CD4-positive, alpha-beta T cell (primary cell): ENCODE measurements at regions not wholly inside any gene's neighbourhood (a gene's known extent, or its start where the extent isn't known, plus 50 kb on each side); places are given as distances from the start of the nearest gene placed in this dataset.

Source experiments
- ATAC-seq: fragments of 200-7000 bp; cut with Tn5 transposase; one replicate; pipeline ENCODE4 v1.10.0; 2022; ENCODE audit warnings: mild to moderate bottlenecking; ENCODE audit not compliant: poor library complexity
- CTCF ChIA-PET: fragments of 350-600 bp; sonication (Branson Sonifier 250); formaldehyde crosslinking; loops from one replicate; lab custom pipeline; 2021; ENCODE audit warnings: antibody characterized with exemption, inconsistent platforms; lab: Charles Lee
- POLR2A ChIA-PET: fragments of 350-600 bp; sonication (Branson Sonifier 250); formaldehyde crosslinking; loops from one replicate; lab custom pipeline; 2021; ENCODE audit warnings: antibody characterized with exemption, inconsistent platforms; lab: Charles Lee
- DNase-seq, 14 experiments: peaks; one replicate each; pipeline ENCODE4 v3.0.0-alpha.2; 2013 to 2020; ENCODE audit warnings: mixed read lengths in 2 of 14
- H3K27ac ChIP-seq, 2 donors: one replicate each; pipeline versions ENCODE4 v1.5.1 to v1.7.0; 2013; ENCODE audit warnings: low read length in 2 of 2, low read depth in 1 of 2, mild to moderate bottlenecking in 1 of 2
- H3K27me3 ChIP-seq, 2 experiments: 1 replicate in 1 of 2; 2 replicates in 1 of 2; pipeline versions ENCODE4 v1.6.1 to v1.7.0; 2013; ENCODE audit warnings: low read length in 2 of 2, control low read depth in 1 of 2, mild to moderate bottlenecking in 1 of 2, moderate library complexity in 1 of 2; ENCODE audit not compliant: insufficient read depth in 2 of 2, control insufficient read depth in 1 of 2
- H3K36me3 ChIP-seq: one replicate; pipeline ENCODE4 v1.6.1; 2013; ENCODE audit warnings: low read length, control low read depth; ENCODE audit not compliant: insufficient read depth
- H3K4me1 ChIP-seq: one replicate; pipeline ENCODE4 v1.6.1; 2013; ENCODE audit warnings: low read length, control low read depth; ENCODE audit not compliant: insufficient read depth
- H3K4me3 ChIP-seq: one replicate; pipeline ENCODE4 v1.5.1; 2013; ENCODE audit warnings: mild to moderate bottlenecking, low read length, moderate library complexity
- H3K9me3 ChIP-seq, 2 experiments: 1 replicate in 1 of 2; 2 replicates in 1 of 2; pipeline versions ENCODE4 v1.6.1 to v1.7.0; 2013; ENCODE audit warnings: low read length in 2 of 2, mild to moderate bottlenecking in 2 of 2, control low read depth in 1 of 2, moderate library complexity in 1 of 2; ENCODE audit not compliant: control insufficient read depth in 1 of 2, insufficient read depth in 1 of 2
- H3K27ac Mint-ChIP-seq: one replicate; pipeline ENCODE4 v1.8.0; 2020; ENCODE audit warnings: mixed read lengths
- H3K27me3 Mint-ChIP-seq: one replicate; pipeline ENCODE4 v1.8.0; 2021; ENCODE audit warnings: mixed read lengths
- H3K36me3 Mint-ChIP-seq: one replicate; pipeline ENCODE4 v1.8.0; 2021; ENCODE audit warnings: low read depth, mixed read lengths
- H3K4me1 Mint-ChIP-seq: one replicate; pipeline ENCODE4 v1.8.0; 2021; ENCODE audit warnings: low read depth, mixed read lengths
- H3K4me3 Mint-ChIP-seq: one replicate; pipeline ENCODE4 v1.8.0; 2020; ENCODE audit warnings: mild to moderate bottlenecking, mixed read lengths
- H3K9me3 Mint-ChIP-seq: one replicate; pipeline ENCODE4 v1.8.0; 2020; ENCODE audit warnings: mixed read lengths
- CTCF ChIP-seq: fragments of 200-600 bp; IDR thresholded peaks from one replicate; pipeline ENCODE4 v1.8.0; 2022; ENCODE audit warnings: antibody characterized with exemption, mild to moderate bottlenecking
- intact Hi-C, 2 experiments: fragments of 100-400 bp; cut with DNase I in 1 of 2; cut with micrococcal nuclease in 1 of 2; formaldehyde crosslinking; loops; one replicate each; pipeline versions ENCODE4 v1.15.1 to v1.9.0; 2023 to 2025; cut with DNase I, micrococcal nuclease

GRCh38 chr5:2110137-2110933, 227.6 kb upstream of the IRX4 start:
- no peaks in the 10 kb centered on the region for H3K36me3 ChIP-seq
- H3K4me1 ChIP-seq, result no peaks in the 10 kb centered on the region
- no peak overlapping the region for H3K4me3 ChIP-seq
- intact Hi-C loops, result no loop called here
- Mint-ChIP-seq H3K27me3 (no peaks in the 10 kb centered on the region), H3K4me3 (no peak overlapping the region), H3K9me3 (peaks cover 9% of the 10 kb centered on the region), H3K4me1 (no peaks in the 10 kb centered on the region), H3K27ac (no peak overlapping the region), H3K36me3 (no peaks in the 10 kb centered on the region)
- no peak for DNase-seq
- TF ChIP-seq CTCF, result no peak
- no peaks in the 10 kb centered on the region for H3K27me3 ChIP-seq
- ChIA-PET CTCF (no interaction called here), POLR2A (no interaction called here)
- peaks cover 12 to 22% of the 10 kb centered on the region in 2 experiments for H3K9me3 ChIP-seq
- no peak overlapping the region for H3K27ac ChIP-seq
- ATAC-seq, result no peak

- TF ChIP-seq CTCF, result no peak
- Mint-ChIP-seq H3K4me3 (no peak overlapping the region), H3K36me3 (no peaks in the 10 kb centered on the region), H3K27me3 (no peaks in the 10 kb centered on the region), H3K4me1 (no peaks in the 10 kb centered on the region), H3K9me3 (peaks cover 9% of the 10 kb centered on the region), H3K27ac (no peak overlapping the region)
- CTCF ChIA-PET, result no interaction called here
- no peak for DNase-seq
- H3K36me3 ChIP-seq, result no peaks in the 10 kb centered on the region
- no peak overlapping the region for H3K27ac ChIP-seq
- no peaks in the 10 kb centered on the region for H3K4me1 ChIP-seq
- no peak overlapping the region for H3K4me3 ChIP-seq
- H3K27me3 ChIP-seq, result no peaks in the 10 kb centered on the region
- ATAC-seq, result no peak
- intact Hi-C loops, result no loop called here
- peaks cover 12 to 21% of the 10 kb centered on the region in 2 experiments for H3K9me3 ChIP-seq
- POLR2A ChIA-PET, result no interaction called here
Measured at GRCh38 chr5:2109566-2109965, 226.8 kb upstream of the IRX4 start.

GRCh38 chr5:2106721-2107120, 224.0 kb upstream of the IRX4 start:
- ATAC-seq, result no peak
- H3K27ac ChIP-seq, result no peak overlapping the region
- H3K27me3 Mint-ChIP-seq, result no peaks in the 10 kb centered on the region
- TF ChIP-seq CTCF, result no peak
- POLR2A ChIA-PET, result no interaction called here
- H3K4me1 Mint-ChIP-seq, result no peaks in the 10 kb centered on the region
- no peak overlapping the region for H3K4me3 ChIP-seq
- H3K36me3 Mint-ChIP-seq, result no peaks in the 10 kb centered on the region
- peaks cover 9% of the 10 kb centered on the region for H3K9me3 Mint-ChIP-seq
- intact Hi-C loops, result no loop called here
- no peaks in the 10 kb centered on the region for H3K27me3 ChIP-seq
- H3K36me3 ChIP-seq, result no peaks in the 10 kb centered on the region
- CTCF ChIA-PET, result no interaction called here
- H3K4me3 Mint-ChIP-seq, result no peak overlapping the region
- H3K9me3 ChIP-seq, result peaks cover 12 to 29% of the 10 kb centered on the region in 2 experiments
- H3K27ac Mint-ChIP-seq, result no peak overlapping the region
- no peaks in the 10 kb centered on the region for H3K4me1 ChIP-seq
- no peak for DNase-seq
